HG03354 (cell line): ENCODE measurements at regions not wholly inside any gene's neighbourhood (a gene's known extent, or its start where the extent isn't known, plus 50 kb on each side); places are given as distances from the start of the nearest gene placed in this dataset.
"Not testable (repeated sequence)": the region's sequence is repeated elsewhere in the genome, so short reads cannot be mapped to it uniquely, and the experiment has no call there.

ENCODE experiments used
- ATAC-seq: cut with Tn5 transposase; IDR thresholded peaks from one replicate; pipeline ENCODE4 v1.9.1; 2021; ENCODE audit warnings: mild to moderate bottlenecking; ENCODE audit not compliant: unreplicated experiment, poor library complexity, severe bottlenecking

DNA sequence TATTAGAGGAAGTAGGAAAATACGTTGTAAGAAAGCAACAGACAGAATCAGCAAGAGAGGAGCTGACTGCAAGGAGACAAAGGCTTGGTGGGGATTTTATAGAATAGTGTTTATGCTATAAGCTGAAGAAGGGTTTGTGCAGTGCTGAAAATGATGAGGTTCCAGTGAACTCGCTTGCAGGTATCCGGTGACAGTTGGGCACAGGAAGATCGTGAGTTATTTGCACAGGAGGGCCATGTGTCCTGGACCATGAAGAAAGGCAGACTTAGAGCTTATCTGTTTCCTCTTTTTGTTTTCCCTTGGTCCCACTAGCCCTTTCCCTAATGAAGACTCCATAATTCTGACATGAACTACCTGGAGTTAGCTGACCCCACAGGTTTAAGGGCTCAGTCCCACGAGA is 61.4 kb downstream of the NXNL2 start:
- no peak for ATAC-seq

DNA sequence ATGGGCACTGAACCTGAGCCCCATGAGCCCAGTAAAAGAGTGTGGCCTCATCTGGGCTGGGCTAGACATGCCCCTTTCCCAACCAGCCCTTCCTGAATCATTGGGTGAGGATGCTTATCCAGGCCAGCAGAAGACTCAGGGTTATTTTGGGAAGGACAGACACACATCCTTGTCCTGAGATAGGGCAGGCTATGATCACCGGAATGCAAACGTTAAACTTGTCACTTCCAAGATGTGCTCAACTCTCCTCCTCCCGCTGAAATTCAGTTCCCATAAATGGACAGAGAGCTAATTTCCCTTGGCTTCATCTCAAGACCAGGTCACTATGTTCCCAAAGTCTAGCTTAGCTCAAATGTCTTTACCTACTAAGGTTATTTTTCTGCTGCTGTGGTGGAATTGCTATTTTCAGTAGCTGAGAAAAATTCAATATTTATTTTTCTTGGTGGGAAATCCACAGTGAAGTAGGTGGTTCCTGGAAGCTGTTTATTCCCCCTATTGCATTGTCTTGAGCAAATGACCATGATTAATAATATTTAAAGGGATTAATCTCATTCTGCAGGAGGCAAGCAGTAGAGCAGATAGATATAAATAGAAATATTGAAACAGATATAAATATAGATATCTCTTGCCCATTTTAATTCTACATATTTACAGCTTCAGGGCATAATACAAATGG is 70.0 kb downstream of the NXNL2 start:
- ATAC-seq = no peak

DNA sequence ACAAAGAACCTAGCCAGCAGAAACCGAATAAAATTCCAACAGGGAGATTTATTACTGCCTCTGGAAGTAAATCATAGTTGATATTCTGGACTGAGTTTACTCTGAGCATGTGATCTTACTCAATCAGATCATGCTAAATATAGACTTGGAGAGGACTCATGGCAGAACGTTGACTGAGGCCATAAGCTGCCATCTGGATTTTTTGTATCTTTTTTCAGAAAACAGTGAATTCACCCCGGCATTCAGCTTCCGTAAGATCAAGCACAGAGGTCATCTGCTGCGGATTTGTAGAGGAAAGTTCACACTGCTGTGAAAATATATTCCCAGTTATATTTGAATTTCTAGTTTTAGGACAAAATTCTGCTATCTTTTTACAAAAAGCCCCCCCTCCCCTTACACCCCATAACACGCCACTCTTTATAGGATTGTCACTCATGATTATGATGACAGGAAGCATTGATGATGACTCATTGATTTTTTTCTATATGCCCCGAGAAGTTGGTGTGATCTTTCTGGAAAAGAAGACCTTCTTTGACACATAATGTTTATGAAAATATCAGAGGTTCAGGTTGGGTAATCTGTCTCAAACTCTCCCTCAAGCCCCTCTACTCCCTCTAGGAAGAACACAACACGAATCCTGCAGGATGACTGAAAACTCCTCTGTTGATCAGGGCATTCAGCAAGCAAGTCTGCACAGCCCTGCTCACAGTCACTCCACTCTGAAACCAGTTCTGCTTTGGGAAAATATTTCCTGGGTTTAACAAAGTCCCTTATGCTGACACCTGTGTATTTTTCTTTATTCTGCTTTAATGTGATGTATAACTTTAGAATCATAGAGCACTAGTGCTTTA is 70.8 kb downstream of the NXNL2 start:
- no peak for ATAC-seq

DNA sequence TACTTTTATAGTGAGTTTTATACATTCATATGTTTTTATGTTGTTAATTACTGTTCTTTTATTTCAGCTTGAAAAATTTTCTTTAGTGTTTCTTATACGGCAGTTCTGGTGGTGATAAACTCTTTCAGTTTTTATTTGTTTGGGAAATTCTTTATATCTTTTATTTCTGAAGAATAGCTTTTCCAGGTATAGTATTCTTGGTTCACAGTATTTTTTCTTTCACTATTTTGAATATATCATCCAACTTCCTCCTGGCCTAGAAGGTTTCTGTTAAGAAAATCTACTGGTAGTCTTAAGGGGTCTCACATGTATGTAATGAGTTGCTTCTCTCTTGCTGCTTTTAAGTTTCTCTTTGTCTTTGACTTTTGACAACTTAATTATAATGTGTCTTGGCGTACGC is 79.4 kb downstream of the NXNL2 start:
- no peak for ATAC-seq

DNA sequence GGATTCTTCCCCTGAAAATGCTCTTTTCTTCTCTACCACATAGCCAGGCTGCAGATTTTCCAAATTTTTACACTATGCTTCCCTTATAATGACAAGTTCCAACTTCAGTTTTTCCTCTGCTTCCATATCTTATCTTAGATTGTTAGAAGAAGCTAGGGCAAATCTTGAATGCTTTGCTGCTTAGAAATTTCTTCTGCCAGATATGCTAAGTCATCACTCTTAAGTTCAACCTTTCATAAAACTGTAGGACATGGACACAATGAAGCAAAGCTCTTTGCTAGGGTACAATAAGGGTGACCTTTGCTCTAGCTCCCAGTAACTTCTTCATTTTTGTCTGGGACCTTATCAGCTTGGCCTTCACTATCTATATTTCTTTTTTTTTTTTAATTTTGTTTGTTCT is 88.7 kb downstream of the NXNL2 start:
- ATAC-seq = no peak

DNA sequence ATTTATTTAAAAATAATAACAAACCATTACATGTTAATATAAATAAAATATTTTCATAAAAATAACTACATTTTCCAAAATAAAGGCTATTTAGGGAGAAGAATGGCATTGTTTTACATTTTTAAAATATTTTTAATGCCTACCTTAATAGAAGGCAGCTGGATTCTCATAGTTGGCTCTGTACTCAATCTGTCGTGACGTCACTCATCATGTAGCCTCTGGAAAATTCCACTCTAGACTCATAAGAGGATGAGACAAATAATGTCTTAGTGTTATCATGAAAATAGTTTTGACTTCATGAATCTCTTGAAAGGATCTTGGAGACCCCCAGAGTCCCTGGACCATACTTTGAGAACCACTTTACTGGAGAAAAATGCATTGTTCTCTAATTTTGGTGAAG is 93.1 kb downstream of the NXNL2 start:
- no peak for ATAC-seq

DNA sequence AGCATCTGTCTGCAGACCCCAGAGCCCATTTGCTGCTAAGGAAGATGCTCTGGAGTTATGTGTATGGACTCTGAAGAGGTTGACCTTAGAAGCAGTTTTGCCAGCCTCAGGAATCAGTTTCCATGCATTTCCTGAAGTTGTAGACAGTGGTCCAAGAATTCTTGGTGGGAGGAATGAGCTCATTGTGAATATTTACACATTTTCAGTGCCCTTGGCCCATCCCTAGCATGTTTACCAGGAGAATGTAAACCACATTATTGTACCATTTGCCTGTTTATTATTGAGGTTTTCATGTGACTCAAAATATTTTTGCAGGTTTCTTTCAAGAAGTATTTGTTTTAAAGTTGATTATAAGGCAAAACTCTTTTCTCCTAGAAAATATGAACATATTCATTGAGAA is 93.8 kb downstream of the NXNL2 start:
- no peak for ATAC-seq

DNA sequence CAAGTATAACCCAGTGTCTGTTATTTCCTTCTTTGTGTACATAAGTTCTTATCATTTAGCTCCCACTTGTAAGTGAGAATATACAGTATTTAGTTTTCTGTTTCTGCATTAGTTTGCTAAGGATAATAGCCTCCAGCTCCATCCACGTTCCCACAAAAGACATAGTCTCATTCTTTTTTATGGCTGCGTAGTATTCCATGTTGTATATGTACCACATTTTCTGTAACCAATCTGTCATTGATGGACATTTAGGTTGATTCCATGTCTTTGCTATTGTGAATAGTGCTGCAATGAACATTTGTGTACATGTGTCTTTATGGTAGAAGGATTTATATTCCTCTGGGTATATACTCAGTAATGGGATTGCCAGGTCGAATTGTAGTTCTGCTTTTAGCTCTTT is 95.6 kb downstream of the NXNL2 start:
- ATAC-seq = not testable (repeated sequence)

DNA sequence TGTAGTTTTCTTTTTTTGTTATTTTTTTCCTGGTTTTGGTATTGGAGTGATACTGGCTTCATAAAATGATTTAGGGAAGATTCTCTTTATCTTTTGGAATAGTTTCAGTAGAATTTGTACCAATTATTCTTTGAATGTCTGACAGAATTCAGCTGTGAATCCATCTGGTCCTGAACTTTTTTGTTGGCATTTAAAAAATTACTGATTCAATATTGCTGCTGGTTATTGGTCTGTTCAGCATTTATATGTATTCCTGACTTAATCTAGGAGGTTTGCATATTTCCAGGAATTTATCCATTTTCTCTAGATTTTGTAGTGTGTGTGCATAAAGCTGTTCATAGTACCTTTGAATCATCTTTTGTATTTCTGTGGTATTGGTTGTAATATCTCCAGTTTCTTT is 100.2 kb downstream of the NXNL2 start:
- no peak for ATAC-seq

DNA sequence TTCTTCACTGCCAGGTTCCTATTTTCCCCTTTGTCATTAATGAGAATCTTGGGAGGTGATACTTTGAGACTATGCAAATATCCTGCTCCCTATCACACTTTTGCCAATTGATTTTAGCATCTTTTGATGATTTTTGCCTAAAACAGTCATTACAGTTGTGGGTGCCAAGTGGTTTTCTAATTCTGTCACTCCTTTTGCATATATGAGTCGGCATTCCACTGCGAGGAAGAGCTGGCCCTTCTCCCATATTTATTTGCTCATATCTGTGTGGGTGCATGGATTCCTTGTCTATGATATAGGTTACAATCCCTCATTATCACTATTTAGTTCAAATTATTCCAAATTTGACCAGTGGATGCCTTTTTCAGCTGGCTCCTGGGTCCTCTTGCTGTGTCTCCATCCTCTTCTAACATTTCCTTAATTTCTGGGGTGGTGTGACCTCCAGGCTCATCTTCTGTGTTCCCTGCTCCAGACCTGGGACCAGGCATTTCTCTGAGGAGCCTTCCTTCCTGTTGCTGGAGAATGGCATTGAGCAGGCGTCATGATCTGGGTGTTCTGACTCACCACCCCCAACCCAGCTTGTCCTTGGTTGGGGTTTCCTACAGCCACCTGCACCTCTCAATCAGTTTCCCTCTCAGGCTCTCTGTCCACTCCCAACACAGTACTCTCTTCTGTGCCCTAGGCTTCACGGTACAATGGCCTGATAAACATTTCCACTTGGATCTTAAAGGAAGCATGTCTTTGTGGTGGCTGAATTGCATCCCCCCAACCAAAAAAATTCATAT is 106.7 kb downstream of the NXNL2 start:
- ATAC-seq = no peak

DNA sequence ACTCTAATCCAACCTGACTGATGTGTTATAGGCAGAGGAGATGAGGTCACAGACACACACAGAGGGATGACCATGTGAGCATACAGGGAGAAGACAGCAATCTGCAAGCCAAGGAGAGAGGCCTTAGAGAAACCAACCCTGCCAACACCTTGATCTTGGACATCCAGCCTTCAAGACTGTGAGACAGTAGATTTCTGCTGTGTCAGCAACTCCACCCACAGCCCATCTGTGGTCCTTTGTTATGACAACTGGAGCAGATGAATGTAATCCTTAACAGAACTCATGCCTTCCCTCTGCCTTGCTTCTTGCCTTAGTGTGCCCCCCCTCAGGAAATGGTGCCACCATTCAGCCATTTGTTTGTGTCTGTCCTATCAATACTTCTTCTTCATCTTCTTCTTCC is 107.4 kb downstream of the NXNL2 start:
- ATAC-seq = no peak

DNA sequence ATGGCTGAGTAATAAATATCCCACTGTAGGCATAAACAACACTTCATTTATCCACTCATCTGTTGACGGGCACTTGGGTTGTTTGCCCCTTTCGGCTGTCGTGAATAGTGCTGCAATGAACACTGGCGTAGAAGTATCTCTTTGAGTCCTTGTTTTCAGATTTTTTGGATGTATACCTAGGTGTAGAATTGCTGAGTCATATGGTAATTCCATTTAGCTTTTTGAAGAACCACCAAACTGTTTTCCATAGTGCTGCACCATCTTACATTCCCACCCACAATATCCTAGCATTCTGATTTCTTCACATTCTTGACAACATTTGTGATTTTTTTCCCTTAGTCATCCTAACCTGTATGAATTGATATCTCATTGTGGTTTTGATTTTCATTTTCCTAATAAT is 109.0 kb downstream of the NXNL2 start:
- no peak for ATAC-seq

DNA sequence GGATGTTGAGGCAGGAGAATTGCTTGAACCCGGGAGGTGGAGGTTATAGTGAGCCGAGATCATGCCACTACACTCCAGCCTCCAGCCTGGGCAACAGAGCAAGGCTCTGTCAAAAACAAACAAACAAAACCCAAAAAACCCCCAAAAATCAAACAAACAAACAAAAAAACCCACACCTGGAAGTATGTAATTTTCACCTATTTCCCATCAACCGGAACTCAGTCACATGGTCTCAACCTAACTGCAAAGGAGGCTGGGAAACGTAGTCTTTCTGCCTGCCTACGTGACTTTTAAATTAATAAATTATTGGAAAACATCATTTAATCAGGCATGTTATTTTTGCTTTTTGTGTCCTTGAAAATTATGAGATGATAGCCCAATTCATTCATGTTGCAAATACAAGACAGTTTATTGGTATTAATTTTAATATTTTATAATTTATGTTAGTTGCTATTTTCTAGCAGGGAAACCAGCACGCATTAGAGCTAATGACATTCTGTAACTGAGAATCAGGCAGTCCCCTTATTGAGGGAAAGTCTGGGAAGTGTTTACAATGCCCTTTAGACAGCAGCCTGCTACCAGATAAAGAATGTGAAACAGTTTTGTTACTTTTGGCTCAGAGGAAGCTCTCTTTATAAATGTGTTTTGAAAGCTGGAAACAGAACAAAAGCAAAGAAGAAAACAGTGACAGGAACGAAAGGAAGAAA is 110.3 kb downstream of the NXNL2 start:
- no peak for ATAC-seq

DNA sequence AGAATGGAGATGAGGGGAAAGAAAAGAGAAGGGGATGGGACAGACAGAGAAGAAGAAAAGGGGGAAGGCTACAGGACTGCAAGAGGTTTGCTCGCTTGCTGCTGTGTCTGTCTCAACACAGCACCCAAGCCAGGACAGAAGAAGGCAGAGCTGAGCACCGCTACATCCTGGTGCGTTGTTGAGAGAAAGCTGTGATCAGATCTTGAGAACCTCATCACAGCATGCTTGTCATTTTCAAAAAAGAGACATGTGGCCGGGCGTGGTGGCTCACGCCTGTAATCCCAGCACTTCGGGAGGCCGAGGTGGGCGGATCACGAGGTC is 110.9 kb downstream of the NXNL2 start:
- ATAC-seq = no peak

DNA sequence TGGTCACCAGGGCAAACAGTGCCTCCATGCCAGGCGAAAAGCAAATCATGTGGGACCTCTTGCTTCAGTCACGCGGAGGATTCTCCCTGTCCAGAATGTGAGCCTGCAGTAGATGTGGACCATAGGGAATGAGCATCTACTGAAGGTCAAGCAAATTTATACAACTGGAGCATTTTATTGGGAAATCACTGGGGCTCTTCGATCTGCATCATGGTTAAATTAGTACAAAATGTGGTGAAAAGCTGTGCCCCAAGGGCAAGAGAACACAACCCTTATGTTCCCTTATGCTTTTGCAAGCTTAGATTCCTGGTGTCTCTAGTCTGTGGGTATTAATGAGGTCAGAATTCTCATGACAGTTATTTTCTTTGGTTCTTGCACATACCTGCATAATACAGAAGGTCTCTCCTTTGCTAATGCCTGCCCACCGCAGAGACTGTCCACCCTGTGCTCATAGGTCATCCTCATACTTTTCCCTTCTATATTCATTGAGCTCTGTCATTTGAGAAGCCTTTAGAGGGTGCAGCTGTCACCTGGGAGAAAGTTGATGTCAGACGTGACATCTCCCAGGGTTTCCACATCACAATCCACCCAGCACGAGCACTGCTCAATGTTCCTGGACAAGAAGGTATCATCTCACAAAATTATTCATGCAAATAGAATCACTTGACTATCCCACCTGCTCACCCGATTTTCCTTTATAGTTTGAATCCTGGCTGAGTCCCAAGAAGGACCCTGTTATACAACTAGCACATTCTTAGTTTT is 111.7 kb downstream of the NXNL2 start:
- ATAC-seq = no peak

DNA sequence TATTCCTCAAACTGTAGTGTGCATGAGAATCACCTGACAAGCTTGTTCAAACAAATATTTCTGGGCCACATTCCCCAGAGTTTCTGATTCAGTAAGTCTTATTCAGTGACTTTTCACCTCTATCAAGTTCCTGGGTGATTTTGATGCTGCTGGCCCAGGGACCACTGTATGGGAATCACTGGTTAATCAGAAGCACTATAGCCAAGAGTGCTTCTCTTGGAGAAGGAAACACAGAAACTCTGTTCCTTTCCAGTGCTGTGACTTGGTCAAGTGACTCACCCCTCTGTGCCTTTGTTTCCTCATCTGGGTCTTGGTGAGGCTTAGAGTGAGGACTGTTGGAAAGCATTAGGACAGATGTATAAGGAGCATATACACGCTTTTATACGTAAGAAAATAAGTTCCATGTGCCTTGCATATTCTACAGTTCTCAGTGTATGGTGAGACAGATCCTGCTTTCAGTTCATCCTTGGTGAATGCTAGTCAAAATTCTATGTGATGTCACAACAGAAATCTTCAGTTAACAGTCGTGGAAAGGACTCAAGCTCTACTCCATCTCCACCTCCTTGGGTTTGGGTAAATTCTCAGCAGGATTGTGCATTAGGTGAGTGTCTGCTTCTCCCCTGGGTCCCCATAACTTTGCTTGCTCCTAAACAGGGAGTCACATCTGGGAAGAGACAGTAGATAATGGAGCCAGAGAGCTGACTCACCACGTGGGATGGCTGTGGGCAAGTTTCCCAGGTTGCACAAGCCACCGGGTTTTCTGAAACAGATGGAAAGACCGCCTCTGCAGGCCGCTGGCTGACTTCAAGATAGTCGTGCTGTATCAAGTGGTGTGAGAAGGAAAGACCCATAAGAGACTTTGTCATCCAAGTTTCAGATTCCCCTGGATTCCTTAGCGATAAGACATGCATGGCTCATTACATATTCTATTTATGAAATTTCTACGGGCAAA is 117.0 kb downstream of the NXNL2 start:
- no peak for ATAC-seq

DNA sequence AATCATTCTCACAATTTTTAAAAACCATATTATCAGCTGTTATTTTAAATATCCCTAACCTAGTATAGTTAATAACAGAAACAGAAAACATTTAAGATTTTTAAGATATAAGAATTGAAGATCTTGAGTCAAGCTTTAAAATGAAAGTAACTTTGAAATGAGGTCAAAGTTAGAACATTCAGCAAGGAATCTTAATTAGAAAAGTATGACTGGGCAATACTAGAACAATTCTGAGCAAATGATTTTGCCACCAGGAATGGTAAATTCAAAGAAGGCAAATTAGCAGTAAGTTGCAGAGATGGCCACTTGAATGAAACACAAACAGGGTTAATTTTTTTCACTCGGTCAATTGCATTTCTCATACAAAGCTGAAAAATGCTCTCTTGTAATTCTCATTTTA is 117.9 kb downstream of the NXNL2 start:
- no peak for ATAC-seq

DNA sequence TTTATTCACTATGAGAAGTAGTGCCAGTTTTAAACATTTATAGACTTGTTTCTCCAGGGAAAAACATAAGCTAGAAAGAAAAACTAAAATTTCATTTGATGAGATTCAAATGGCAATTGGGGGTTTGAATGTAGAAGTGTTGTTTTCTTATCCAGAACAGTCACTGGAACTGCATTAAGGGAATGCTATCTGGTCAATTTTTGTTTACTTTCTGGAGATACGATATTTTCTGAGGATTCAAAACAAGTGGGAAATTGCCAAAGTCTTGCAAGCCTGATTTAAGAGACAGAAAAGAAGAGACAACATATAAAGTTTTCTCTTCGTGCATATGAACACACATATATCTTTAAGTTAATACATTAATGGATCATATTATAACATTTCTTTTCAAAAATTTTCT is 118.4 kb downstream of the NXNL2 start:
- no peak for ATAC-seq

DNA sequence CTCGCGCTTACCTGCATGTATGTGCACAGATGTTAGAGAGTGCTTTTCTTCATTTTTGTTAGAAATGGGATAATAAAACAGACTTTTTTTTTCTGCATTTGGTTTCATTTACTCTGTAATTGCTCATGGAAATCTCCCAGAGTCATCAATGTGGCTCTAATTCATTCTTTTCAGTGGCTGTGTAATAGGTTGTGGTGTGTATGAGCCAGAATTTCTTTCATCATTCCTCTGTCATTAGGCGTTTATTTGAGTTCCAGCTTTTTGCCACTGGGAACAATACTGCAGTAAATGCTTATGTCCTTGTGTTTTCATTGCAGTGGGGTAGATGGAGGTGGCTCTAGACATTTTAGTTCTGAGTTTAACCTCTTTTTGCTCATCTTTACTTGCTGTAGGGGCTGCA is 118.9 kb downstream of the NXNL2 start:
- no peak for ATAC-seq
